HEK293 (cell line): ENCODE measurements at regions not wholly inside any gene's neighbourhood (a gene's known extent, or its start where the extent isn't known, plus 50 kb on each side); places are given as distances from the start of the nearest gene placed in this dataset.

Source experiments
- KLF8 ChIP-seq: fragments of 450-650 bp; formaldehyde crosslinking; IDR thresholded peaks from 2 replicates; pipeline ENCODE4 v1.5.1; 2016; ENCODE audit warnings: missing biosample characterization, missing genetic modification characterization
- RBAK ChIP-seq: fragments of 450-650 bp; formaldehyde crosslinking; IDR thresholded peaks from 2 replicates; pipeline ENCODE4 v1.5.1; 2016; ENCODE audit warnings: missing biosample characterization, missing genetic modification characterization
- REPIN1 ChIP-seq: fragments of 450-650 bp; formaldehyde crosslinking; IDR thresholded peaks from 2 replicates; pipeline ENCODE4 v1.5.1; 2017; ENCODE audit warnings: missing biosample characterization, missing genetic modification characterization, low read depth
- SCRT1 ChIP-seq: fragments of 450-650 bp; formaldehyde crosslinking; IDR thresholded peaks from 2 replicates; pipeline ENCODE4 v1.5.1; 2016; ENCODE audit warnings: missing biosample characterization, missing genetic modification characterization, borderline replicate concordance
- SP2 ChIP-seq: fragments of 450-650 bp; formaldehyde crosslinking; IDR thresholded peaks from 2 replicates; pipeline ENCODE4 v1.5.1; 2016; ENCODE audit warnings: missing biosample characterization, missing genetic modification characterization
- ZFHX2 ChIP-seq: fragments of 450-650 bp; formaldehyde crosslinking; conservative IDR thresholded peaks from 2 replicates; pipeline ENCODE4 v1.5.1; 2016; ENCODE audit warnings: missing biosample characterization, missing genetic modification characterization
- ZNF146 ChIP-seq: fragments of 450-650 bp; formaldehyde crosslinking; IDR thresholded peaks from 2 replicates; pipeline ENCODE4 v1.5.1; 2016; ENCODE audit warnings: missing biosample characterization, missing genetic modification characterization
- ZNF16 ChIP-seq: fragments of 450-650 bp; formaldehyde crosslinking; IDR thresholded peaks from 2 replicates; pipeline ENCODE4 v1.5.1; 2016; ENCODE audit warnings: low read depth, missing biosample characterization, missing genetic modification characterization
- ZNF211 ChIP-seq: fragments of 450-650 bp; formaldehyde crosslinking; IDR thresholded peaks from 2 replicates; pipeline ENCODE4 v1.5.1; 2016; ENCODE audit warnings: low read depth, missing biosample characterization, missing genetic modification characterization
- ZNF248 ChIP-seq: fragments of 450-650 bp; formaldehyde crosslinking; IDR thresholded peaks from 2 replicates; pipeline ENCODE4 v1.5.1; 2017; ENCODE audit warnings: missing biosample characterization, missing genetic modification characterization
- ZNF302 ChIP-seq: fragments of 450-650 bp; formaldehyde crosslinking; IDR thresholded peaks from 2 replicates; pipeline ENCODE4 v1.5.1; 2016; ENCODE audit warnings: missing biosample characterization, missing genetic modification characterization, low read depth
- ZNF433 ChIP-seq: fragments of 450-650 bp; formaldehyde crosslinking; IDR thresholded peaks from 2 replicates; pipeline ENCODE4 v1.5.1; 2016; ENCODE audit warnings: missing biosample characterization, missing genetic modification characterization, low read depth
- ZNF48 ChIP-seq: fragments of 450-650 bp; formaldehyde crosslinking; IDR thresholded peaks from 2 replicates; pipeline ENCODE4 v1.5.1; 2016; ENCODE audit warnings: missing biosample characterization, missing genetic modification characterization
- ZNF514 ChIP-seq: fragments of 450-650 bp; formaldehyde crosslinking; IDR thresholded peaks from 2 replicates; pipeline ENCODE4 v1.5.1; 2016; ENCODE audit warnings: missing biosample characterization, missing genetic modification characterization
- ZNF521 ChIP-seq: fragments of 450-650 bp; formaldehyde crosslinking; IDR thresholded peaks from 2 replicates; pipeline ENCODE4 v1.5.1; 2017; ENCODE audit warnings: missing biosample characterization, mild to moderate bottlenecking, missing genetic modification characterization
- ZNF544 ChIP-seq: fragments of 450-650 bp; formaldehyde crosslinking; IDR thresholded peaks from 2 replicates; pipeline ENCODE4 v1.5.0; 2017; ENCODE audit warnings: missing biosample characterization, missing genetic modification characterization
- ZNF561 ChIP-seq: fragments of 450-650 bp; IDR thresholded peaks from 2 replicates; pipeline ENCODE4 v1.5.1; 2018; ENCODE audit warnings: missing biosample characterization, missing genetic modification characterization, borderline replicate concordance
- ZNF585B ChIP-seq: fragments of 450-650 bp; formaldehyde crosslinking; IDR thresholded peaks from 2 replicates; pipeline ENCODE4 v1.5.1; 2016; ENCODE audit warnings: missing biosample characterization, missing genetic modification characterization
- ZNF658 ChIP-seq: fragments of 450-650 bp; formaldehyde crosslinking; IDR thresholded peaks from 2 replicates; pipeline ENCODE4; 2016; ENCODE audit warnings: missing biosample characterization, missing genetic modification characterization
- ZNF785 ChIP-seq: fragments of 450-650 bp; formaldehyde crosslinking; IDR thresholded peaks from 2 replicates; pipeline ENCODE4 v1.5.1; 2016; ENCODE audit warnings: missing biosample characterization, missing genetic modification characterization
- ZNF792 ChIP-seq: fragments of 450-650 bp; formaldehyde crosslinking; IDR thresholded peaks from 2 replicates; pipeline ENCODE4 v1.5.1; 2016; ENCODE audit warnings: missing biosample characterization, missing genetic modification characterization
- TF ChIP-seq, protein P1 (sequence below): fragments of 450-650 bp; formaldehyde crosslinking; IDR thresholded peaks from 2 replicates; pipeline ENCODE4 v1.5.1; 2016; ENCODE audit warnings: missing biosample characterization, missing genetic modification characterization
- TF ChIP-seq, protein P2 (sequence below): fragments of 450-650 bp; formaldehyde crosslinking; IDR thresholded peaks from 2 replicates; pipeline ENCODE4 v1.5.1; 2016; ENCODE audit warnings: missing biosample characterization, missing genetic modification characterization, borderline replicate concordance
- TF ChIP-seq, protein P3 (sequence below): fragments of 450-650 bp; formaldehyde crosslinking; IDR thresholded peaks from 2 replicates; pipeline ENCODE4 v1.5.1; 2017; ENCODE audit warnings: missing biosample characterization, missing genetic modification characterization
- TF ChIP-seq, protein P4 (sequence below): fragments of 450-650 bp; formaldehyde crosslinking; IDR thresholded peaks from 2 replicates; pipeline ENCODE4 v1.5.1; 2016; ENCODE audit warnings: missing biosample characterization, missing genetic modification characterization
- TF ChIP-seq, protein P5 (sequence below): fragments of 450-650 bp; formaldehyde crosslinking; IDR thresholded peaks from 2 replicates; pipeline ENCODE4 v1.5.1; 2016; ENCODE audit warnings: missing biosample characterization, missing genetic modification characterization

DNA sequence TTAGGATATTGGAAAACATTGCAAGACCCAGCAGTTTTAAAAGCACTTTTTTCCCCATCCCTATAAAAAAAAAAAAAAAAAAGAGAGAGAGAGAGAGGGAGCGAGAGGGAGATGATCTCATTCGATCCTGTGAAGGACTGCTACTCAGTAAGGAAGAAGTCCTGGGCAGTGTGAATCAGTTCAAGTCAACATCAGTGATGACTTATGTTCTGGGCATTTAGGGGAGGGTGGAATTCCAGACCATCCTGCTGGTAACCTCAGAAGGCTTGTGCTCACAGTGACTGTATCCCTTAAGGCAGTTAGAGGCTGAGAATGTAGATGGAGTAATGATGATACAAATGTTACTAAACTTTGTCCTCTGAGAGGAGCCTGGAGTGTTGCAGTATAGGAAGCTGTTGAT, 151.4 kb downstream of the TGFB2 start (continued):
- TF ChIP-seq ZNF433 (no peak), REPIN1 (tag by site-specific recombination) (no peak), ZNF544 (no peak), ZNF146 (peak; percentile 40), ZNF248 (tag by site-specific recombination) (no peak), SP2 (no peak), ZFHX2 (tag by site-specific recombination) (no peak), ZNF561 (tag by site-specific recombination) (no peak), ZNF211 (tag by site-specific recombination) (no peak), ZNF792 (no peak), SCRT1 (tag by site-specific recombination) (no peak), ZNF48 (tag by site-specific recombination) (no peak), RBAK (tag by site-specific recombination) (0 out of 2 replicates have a peak, but pooled peaks have one; percentile 26), ZNF585B (tag by site-specific recombination) (no peak), ZNF521 (tag by site-specific recombination) (no peak), ZNF514 (tag by site-specific recombination) (no peak), ZNF302 (tag by site-specific recombination) (no peak), ZNF785 (no peak), ZNF16 (no peak), KLF8 (tag by site-specific recombination) (peak; percentile 34; the same call in 1 of the 2 replicates), ZNF658 (tag by site-specific recombination) (no peak)
- TF ChIP-seq, protein P1, sequence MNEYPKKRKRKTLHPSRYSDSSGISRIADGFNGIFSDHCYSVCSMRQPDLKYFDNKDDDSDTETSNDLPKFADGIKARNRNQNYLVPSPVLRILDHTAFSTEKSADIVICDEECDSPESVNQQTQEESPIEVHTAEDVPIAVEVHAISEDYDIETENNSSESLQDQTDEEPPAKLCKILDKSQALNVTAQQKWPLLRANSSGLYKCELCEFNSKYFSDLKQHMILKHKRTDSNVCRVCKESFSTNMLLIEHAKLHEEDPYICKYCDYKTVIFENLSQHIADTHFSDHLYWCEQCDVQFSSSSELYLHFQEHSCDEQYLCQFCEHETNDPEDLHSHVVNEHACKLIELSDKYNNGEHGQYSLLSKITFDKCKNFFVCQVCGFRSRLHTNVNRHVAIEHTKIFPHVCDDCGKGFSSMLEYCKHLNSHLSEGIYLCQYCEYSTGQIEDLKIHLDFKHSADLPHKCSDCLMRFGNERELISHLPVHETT, result no peak
- TF ChIP-seq, protein P2, sequence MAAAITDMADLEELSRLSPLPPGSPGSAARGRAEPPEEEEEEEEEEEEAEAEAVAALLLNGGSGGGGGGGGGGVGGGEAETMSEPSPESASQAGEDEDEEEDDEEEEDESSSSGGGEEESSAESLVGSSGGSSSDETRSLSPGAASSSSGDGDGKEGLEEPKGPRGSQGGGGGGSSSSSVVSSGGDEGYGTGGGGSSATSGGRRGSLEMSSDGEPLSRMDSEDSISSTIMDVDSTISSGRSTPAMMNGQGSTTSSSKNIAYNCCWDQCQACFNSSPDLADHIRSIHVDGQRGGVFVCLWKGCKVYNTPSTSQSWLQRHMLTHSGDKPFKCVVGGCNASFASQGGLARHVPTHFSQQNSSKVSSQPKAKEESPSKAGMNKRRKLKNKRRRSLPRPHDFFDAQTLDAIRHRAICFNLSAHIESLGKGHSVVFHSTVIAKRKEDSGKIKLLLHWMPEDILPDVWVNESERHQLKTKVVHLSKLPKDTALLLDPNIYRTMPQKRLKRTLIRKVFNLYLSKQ, result no peak
- TF ChIP-seq, protein P3, sequence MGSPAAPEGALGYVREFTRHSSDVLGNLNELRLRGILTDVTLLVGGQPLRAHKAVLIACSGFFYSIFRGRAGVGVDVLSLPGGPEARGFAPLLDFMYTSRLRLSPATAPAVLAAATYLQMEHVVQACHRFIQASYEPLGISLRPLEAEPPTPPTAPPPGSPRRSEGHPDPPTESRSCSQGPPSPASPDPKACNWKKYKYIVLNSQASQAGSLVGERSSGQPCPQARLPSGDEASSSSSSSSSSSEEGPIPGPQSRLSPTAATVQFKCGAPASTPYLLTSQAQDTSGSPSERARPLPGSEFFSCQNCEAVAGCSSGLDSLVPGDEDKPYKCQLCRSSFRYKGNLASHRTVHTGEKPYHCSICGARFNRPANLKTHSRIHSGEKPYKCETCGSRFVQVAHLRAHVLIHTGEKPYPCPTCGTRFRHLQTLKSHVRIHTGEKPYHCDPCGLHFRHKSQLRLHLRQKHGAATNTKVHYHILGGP (tag by site-specific recombination), result no peak
- TF ChIP-seq, protein P4, sequence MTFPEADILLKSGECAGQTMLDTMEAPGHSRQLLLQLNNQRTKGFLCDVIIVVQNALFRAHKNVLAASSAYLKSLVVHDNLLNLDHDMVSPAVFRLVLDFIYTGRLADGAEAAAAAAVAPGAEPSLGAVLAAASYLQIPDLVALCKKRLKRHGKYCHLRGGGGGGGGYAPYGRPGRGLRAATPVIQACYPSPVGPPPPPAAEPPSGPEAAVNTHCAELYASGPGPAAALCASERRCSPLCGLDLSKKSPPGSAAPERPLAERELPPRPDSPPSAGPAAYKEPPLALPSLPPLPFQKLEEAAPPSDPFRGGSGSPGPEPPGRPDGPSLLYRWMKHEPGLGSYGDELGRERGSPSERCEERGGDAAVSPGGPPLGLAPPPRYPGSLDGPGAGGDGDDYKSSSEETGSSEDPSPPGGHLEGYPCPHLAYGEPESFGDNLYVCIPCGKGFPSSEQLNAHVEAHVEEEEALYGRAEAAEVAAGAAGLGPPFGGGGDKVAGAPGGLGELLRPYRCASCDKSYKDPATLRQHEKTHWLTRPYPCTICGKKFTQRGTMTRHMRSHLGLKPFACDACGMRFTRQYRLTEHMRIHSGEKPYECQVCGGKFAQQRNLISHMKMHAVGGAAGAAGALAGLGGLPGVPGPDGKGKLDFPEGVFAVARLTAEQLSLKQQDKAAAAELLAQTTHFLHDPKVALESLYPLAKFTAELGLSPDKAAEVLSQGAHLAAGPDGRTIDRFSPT (tag by site-specific recombination), result 0 out of 2 replicates have a peak, but pooled peaks have one; percentile 18
- TF ChIP-seq, protein P5, sequence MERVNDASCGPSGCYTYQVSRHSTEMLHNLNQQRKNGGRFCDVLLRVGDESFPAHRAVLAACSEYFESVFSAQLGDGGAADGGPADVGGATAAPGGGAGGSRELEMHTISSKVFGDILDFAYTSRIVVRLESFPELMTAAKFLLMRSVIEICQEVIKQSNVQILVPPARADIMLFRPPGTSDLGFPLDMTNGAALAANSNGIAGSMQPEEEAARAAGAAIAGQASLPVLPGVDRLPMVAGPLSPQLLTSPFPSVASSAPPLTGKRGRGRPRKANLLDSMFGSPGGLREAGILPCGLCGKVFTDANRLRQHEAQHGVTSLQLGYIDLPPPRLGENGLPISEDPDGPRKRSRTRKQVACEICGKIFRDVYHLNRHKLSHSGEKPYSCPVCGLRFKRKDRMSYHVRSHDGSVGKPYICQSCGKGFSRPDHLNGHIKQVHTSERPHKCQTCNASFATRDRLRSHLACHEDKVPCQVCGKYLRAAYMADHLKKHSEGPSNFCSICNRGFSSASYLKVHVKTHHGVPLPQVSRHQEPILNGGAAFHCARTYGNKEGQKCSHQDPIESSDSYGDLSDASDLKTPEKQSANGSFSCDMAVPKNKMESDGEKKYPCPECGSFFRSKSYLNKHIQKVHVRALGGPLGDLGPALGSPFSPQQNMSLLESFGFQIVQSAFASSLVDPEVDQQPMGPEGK (tag by site-specific recombination), result no peak
